Dendritic cell treated with granulocyte-macrophage colony-stimulating factor and Interleukin-4, amounts not matched to agents 40 ng/mL and 50 ng/mL, for 4 days (primary cell): ENCODE measurements at regions not wholly inside any gene's neighbourhood (a gene's known extent, or its start where the extent isn't known, plus 50 kb on each side); places are given as distances from the start of the nearest gene placed in this dataset.
"Not testable (repeated sequence)": the region's sequence is repeated elsewhere in the genome, so short reads cannot be mapped to it uniquely, and the experiment has no call there.

Experiments used
- H3K27ac Mint-ChIP-seq: one replicate; pipeline ENCODE4 v1.8.0; 2022; ENCODE audit warnings: mild to moderate bottlenecking, mixed read lengths
- H3K27me3 Mint-ChIP-seq: one replicate; pipeline ENCODE4 v1.8.0; 2022; ENCODE audit warnings: mild to moderate bottlenecking, mixed read lengths
- H3K36me3 Mint-ChIP-seq: one replicate; pipeline ENCODE4 v1.8.0; 2022; ENCODE audit warnings: low read depth, mixed read lengths
- H3K4me1 Mint-ChIP-seq: one replicate; pipeline ENCODE4 v1.8.0; 2022; ENCODE audit warnings: low read depth, mixed read lengths
- H3K4me3 Mint-ChIP-seq: one replicate; pipeline ENCODE4 v1.8.0; 2022; ENCODE audit warnings: mild to moderate bottlenecking, moderate library complexity, mixed read lengths
- H3K9me3 Mint-ChIP-seq: one replicate; pipeline ENCODE4 v1.8.0; 2022; ENCODE audit warnings: mixed read lengths
- intact Hi-C: fragments of 100-400 bp; cut with micrococcal nuclease; formaldehyde crosslinking; loops from one replicate; pipeline ENCODE4 v1.15.0; 2022

DNA sequence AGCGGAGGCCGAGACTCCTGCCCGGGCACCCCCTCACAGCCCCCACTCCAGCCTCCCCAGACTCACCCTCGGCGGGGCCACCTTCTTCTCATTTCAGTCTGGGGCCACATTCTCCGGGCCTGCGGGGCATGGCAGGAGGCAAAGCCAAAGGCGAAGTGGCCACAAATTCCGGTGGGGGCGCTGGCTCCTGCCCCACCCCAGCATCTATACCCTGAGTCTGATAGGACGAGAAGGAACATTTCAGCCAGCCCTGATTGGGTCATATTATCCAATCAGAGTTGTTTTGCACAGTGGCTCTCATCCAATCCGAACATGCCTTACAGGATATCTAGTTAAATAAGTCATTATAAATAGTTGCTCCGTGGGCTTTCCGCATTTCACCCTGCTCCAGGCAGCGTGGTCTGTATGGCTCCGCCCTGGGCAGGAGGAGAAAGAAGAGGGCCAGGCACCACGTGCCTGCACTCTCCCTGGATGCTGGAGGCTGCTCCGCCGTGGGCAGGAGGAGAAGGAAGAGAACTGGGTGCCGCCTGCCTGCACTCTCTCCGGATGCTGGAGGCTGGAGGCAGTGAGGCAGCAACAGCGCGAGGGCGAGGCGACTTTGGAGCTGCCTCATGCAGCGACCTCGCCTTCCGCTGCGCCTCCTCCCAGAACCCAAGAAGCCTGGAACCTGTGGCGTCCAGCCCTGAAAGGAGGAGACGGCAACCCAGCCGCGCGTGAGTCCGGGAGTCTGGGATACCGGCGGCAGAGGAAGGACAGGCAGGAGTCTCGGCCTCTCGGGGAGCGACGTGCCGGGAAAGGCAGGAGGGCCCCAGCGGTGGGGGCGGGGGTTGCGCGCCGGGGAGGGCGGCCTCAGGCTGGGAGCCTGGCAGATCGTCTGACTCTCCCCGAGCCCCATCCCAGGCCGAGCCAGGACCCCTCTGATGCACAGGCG is 162.9 kb downstream of the ZNF33B start:
- no peaks in the 10 kb centered on the region for H3K36me3 Mint-ChIP-seq
- no peak overlapping the region for H3K4me3 Mint-ChIP-seq
- H3K27ac Mint-ChIP-seq: no peak overlapping the region
- intact Hi-C loops: no loop called here
- peaks cover 6% of the 10 kb centered on the region for H3K9me3 Mint-ChIP-seq
- peaks cover 30% of the 10 kb centered on the region for H3K27me3 Mint-ChIP-seq
- no peaks in the 10 kb centered on the region for H3K4me1 Mint-ChIP-seq

- peaks cover 58% of the 10 kb centered on the region for H3K9me3 Mint-ChIP-seq
- no peak overlapping the region for H3K27ac Mint-ChIP-seq
- intact Hi-C loops: no loop called here
- no peaks in the 10 kb centered on the region for H3K27me3 Mint-ChIP-seq
- H3K36me3 Mint-ChIP-seq: no peaks in the 10 kb centered on the region
- no peaks in the 10 kb centered on the region for H3K4me1 Mint-ChIP-seq
- H3K4me3 Mint-ChIP-seq: no peak overlapping the region
Measured at GRCh38 chr10:42454313-42454712, 184.1 kb downstream of the ZNF33B start.

GRCh38 chr10:42431095-42431494 is 207.3 kb downstream of the ZNF33B start:
- no peak overlapping the region for H3K27ac Mint-ChIP-seq
- no peaks in the 10 kb centered on the region for H3K27me3 Mint-ChIP-seq
- H3K4me3 Mint-ChIP-seq: no peak overlapping the region
- H3K36me3 Mint-ChIP-seq: no peaks in the 10 kb centered on the region
- H3K4me1 Mint-ChIP-seq: no peaks in the 10 kb centered on the region
- H3K9me3 Mint-ChIP-seq: peaks cover 15% of the 10 kb centered on the region
- intact Hi-C loops: no loop called here

- H3K4me3 Mint-ChIP-seq: no peak overlapping the region
- no peak overlapping the region for H3K27ac Mint-ChIP-seq
- H3K27me3 Mint-ChIP-seq: no peaks in the 10 kb centered on the region
- intact Hi-C loops: no loop called here
- no peaks in the 10 kb centered on the region for H3K36me3 Mint-ChIP-seq
- H3K4me1 Mint-ChIP-seq: no peaks in the 10 kb centered on the region
- H3K9me3 Mint-ChIP-seq: no peaks in the 10 kb centered on the region
Measured at GRCh38 chr10:42428534-42428933, 209.8 kb downstream of the ZNF33B start.

DNA sequence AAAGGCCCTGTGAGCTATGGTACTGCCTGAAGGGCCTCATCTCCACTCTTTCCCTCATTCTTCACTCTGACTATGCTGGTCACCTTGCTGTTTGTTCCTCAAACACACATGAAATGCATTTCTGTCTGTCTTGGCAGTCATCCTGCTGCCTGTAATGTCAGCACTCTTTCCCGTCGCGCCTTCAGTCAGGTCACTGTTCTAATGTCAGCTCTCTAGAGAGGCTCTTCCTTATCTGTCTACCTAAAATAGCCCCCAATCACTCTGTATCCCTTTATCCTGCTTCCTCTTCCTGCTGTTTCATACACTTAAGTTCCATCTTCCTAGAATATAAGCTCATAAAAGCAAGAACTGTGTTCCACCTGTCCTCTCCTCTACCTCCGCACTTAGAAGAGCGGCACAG is 215.5 kb downstream of the ZNF33B start:
- H3K9me3 Mint-ChIP-seq: peaks cover 9% of the 10 kb centered on the region
- intact Hi-C loops: no loop called here
- H3K4me1 Mint-ChIP-seq: no peaks in the 10 kb centered on the region
- no peak overlapping the region for H3K27ac Mint-ChIP-seq
- no peaks in the 10 kb centered on the region for H3K36me3 Mint-ChIP-seq
- H3K4me3 Mint-ChIP-seq: no peak overlapping the region
- H3K27me3 Mint-ChIP-seq: no peaks in the 10 kb centered on the region

- no peak overlapping the region for H3K4me3 Mint-ChIP-seq
- no peaks in the 10 kb centered on the region for H3K36me3 Mint-ChIP-seq
- H3K27ac Mint-ChIP-seq: no peak overlapping the region
- H3K9me3 Mint-ChIP-seq: peaks cover 9% of the 10 kb centered on the region
- H3K27me3 Mint-ChIP-seq: no peaks in the 10 kb centered on the region
- no peaks in the 10 kb centered on the region for H3K4me1 Mint-ChIP-seq
- intact Hi-C loops: no loop called here
Measured at GRCh38 chr10:42421812-42422211, 216.6 kb downstream of the ZNF33B start.

DNA sequence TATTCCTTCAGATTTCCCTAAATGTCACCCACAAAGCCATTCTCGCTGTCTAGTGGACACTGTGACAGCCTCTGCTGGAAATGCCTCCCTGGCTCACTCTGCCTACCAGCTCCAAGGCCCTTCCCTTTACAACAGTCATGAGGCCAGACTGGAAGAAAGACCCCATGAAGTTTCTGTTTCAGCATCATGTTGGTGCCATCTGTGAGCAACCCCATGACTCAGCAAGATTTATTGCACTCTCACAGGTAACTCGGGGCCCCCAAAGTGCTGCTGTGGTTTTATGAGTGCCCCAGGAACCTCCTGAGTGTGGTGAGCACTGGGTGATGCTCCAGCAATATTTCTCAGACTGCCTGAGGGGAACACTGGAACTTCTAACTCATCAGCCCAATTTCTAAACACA is 218.6 kb downstream of the ZNF33B start:
- H3K9me3 Mint-ChIP-seq: peaks cover 9% of the 10 kb centered on the region
- H3K27ac Mint-ChIP-seq: no peak overlapping the region
- no peaks in the 10 kb centered on the region for H3K4me1 Mint-ChIP-seq
- no peak overlapping the region for H3K4me3 Mint-ChIP-seq
- no peaks in the 10 kb centered on the region for H3K36me3 Mint-ChIP-seq
- intact Hi-C loops: no loop called here
- H3K27me3 Mint-ChIP-seq: no peaks in the 10 kb centered on the region

GRCh38 chr10:42380926-42381547 is 257.3 kb downstream of the ZNF33B start:
- intact Hi-C loops: no loop called here
- Mint-ChIP-seq H3K9me3 (peaks cover 69% of the 10 kb centered on the region), H3K27ac (no peak overlapping the region), H3K4me1 (no peaks in the 10 kb centered on the region), H3K36me3 (no peaks in the 10 kb centered on the region), H3K27me3 (no peaks in the 10 kb centered on the region), H3K4me3 (no peak overlapping the region)

DNA sequence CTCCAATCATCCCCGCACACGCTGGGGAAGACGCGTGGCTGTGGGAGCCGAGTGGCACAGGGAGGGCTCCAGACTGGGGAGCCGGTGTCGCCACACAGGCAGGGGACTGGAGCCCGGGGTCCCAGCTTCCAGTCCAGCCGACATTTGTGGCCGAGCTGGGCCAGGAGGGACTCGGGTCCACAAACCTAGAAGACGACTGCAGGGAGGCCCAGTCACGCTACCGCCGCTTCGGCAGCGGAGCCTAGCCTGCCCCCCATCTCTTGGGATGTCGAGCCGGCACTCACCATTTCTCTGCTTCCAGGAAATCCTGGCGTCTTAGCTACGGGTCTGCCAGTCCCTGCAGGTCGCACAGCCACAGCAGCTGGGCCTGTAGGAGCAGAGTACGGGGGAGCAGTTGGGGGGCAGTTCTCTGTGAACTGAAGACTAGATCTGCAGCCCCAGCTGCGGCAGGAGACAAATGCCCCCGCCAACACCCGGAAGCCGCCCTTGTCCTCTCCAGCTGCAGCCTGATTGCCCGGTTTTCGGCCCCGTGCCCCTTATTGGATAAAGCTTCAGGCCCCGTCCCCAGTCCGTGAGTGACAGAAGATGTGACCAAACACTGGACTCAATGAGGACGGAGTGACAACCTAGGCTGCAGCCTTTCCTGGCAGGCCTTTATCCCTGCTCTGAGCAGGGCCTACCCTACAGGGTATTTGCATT is 270.7 kb downstream of the ZNF33B start:
- peak overlapping the region; percentile 75 for H3K4me3 Mint-ChIP-seq
- intact Hi-C loops: no loop called here

GRCh38 chr10:42351745-42352144 is 286.6 kb downstream of the ZNF33B start:
- Mint-ChIP-seq H3K27ac (no peak overlapping the region), H3K4me1 (no peaks in the 10 kb centered on the region), H3K9me3 (peaks cover 36% of the 10 kb centered on the region), H3K36me3 (no peaks in the 10 kb centered on the region), H3K4me3 (no peak overlapping the region), H3K27me3 (no peaks in the 10 kb centered on the region)
- intact Hi-C loops: no loop called here

More for the DNA sequence above, 270.7 kb downstream of the ZNF33B start:
- peak overlapping the region; percentile 54 for H3K27ac Mint-ChIP-seq
- H3K9me3 Mint-ChIP-seq: peaks cover 59% of the 10 kb centered on the region
- peaks cover 12% of the 10 kb centered on the region for H3K4me1 Mint-ChIP-seq
- H3K36me3 Mint-ChIP-seq: peaks cover 10% of the 10 kb centered on the region
- peaks cover 5% of the 10 kb centered on the region for H3K27me3 Mint-ChIP-seq

- peaks cover 68% of the 10 kb centered on the region for H3K9me3 Mint-ChIP-seq
- H3K36me3 Mint-ChIP-seq, H3K27ac Mint-ChIP-seq, H3K4me3 Mint-ChIP-seq, H3K4me1 Mint-ChIP-seq, intact Hi-C loops, H3K27me3 Mint-ChIP-seq: not testable (repeated sequence)
Measured at GRCh38 chr10:42336593-42337337, 301.6 kb downstream of the ZNF33B start.

DNA sequence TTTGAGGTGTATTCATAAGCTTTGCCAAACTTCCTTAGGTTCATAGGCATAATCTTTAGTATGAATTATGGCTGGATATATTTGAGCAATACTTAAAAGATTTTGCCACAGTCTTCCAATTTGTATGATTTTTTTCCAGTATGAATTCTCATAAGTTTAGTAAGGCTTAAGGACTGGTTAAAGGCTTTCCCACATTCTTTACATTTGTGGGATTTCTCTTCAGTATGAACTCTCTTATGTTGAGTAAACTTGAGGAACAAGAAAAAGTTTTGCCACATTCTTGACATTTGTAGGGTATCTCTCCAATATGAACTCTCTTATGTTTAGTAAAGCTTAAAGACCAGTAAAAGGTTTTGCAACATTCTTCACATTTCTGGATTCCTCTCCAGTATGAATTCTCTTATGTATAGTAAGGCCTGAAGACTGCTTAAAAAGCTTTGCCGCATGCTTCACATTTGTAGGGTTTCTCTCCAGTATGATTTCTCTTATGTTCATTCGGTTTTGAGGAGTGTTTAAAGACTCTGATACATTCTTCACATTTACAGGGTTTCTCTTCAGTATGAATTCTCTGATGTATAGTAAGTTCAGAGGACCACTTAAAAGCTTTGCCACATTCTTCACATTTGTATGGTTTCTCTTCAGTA is 302.6 kb downstream of the ZNF33B start:
- intact Hi-C loops, H3K4me1 Mint-ChIP-seq, H3K27me3 Mint-ChIP-seq, H3K36me3 Mint-ChIP-seq, H3K4me3 Mint-ChIP-seq, H3K27ac Mint-ChIP-seq: not testable (repeated sequence)
- peaks cover 68% of the 10 kb centered on the region for H3K9me3 Mint-ChIP-seq

DNA sequence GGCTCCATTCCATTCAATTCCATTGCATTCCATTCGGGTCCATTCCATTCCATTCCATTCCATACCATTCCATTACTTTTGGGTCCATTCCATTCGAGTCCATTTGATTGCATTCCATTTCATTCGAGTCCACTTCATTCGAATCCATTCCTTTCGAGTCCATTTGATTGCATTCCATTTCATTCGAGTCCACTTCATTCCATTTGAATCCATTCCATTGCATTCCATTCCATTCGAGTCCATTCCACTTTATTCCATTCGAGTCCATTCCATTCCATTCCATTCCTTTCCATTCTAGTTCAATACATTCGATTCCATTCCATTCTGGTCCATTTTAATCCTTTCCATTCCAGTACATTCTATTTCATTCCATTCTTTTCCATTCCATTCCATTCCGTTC is 334.0 kb downstream of the ZNF33B start:
- no peaks in the 10 kb centered on the region for H3K4me1 Mint-ChIP-seq
- H3K27me3 Mint-ChIP-seq: no peaks in the 10 kb centered on the region
- H3K4me3 Mint-ChIP-seq: no peak overlapping the region
- no peaks in the 10 kb centered on the region for H3K36me3 Mint-ChIP-seq
- no peak overlapping the region for H3K27ac Mint-ChIP-seq
- intact Hi-C loops: no loop called here
- peaks cover 100% of the 10 kb centered on the region for H3K9me3 Mint-ChIP-seq
